CD14-positive monocyte (primary cell): ENCODE measurements at regions not wholly inside any gene's neighbourhood (a gene's known extent, or its start where the extent isn't known, plus 50 kb on each side); places are given as distances from the start of the nearest gene placed in this dataset.

Experiments used
- DNase-seq, 3 donors: peaks; one replicate each; pipeline ENCODE4 v3.0.0-alpha.2; 2011 to 2022
- H2AFZ ChIP-seq: 2 replicates; pipeline ENCODE4 v1.6.0; 2012; ENCODE audit warnings: mild to moderate bottlenecking, low read depth, low read length, inconsistent platforms; ENCODE audit not compliant: insufficient read depth, poor library complexity, severe bottlenecking
- H3K27ac ChIP-seq, 2 donors: 1 replicate in 1 of 2; 2 replicates in 1 of 2; pipeline ENCODE4 v1.5.1; 2012 to 2013; ENCODE audit warnings: low read length in 2 of 2, control low read depth in 1 of 2, inconsistent platforms in 1 of 2, low read depth in 1 of 2, mild to moderate bottlenecking in 1 of 2
- H3K27me3 ChIP-seq, 2 donors: one replicate each; pipeline versions ENCODE4 v1.6.0 to v1.6.1; 2011 to 2013; ENCODE audit warnings: low read length in 2 of 2; ENCODE audit not compliant: control insufficient read depth in 2 of 2, insufficient read depth in 2 of 2
- H3K36me3 ChIP-seq, 2 donors: replicated peaks in 1 of 2; 1 replicate in 1 of 2; 2 replicates in 1 of 2; pipeline versions ENCODE4 v1.5.1 to v1.6.1; 2012 to 2013; ENCODE audit warnings: low read length in 2 of 2, control low read depth in 1 of 2, inconsistent platforms in 1 of 2, mild to moderate bottlenecking in 1 of 2; ENCODE audit not compliant: insufficient read depth in 2 of 2, control insufficient read depth in 1 of 2
- H3K4me1 ChIP-seq, 2 donors: 1 replicate in 1 of 2; 2 replicates in 1 of 2; pipeline versions ENCODE4 v1.5.1 to v1.6.1; 2012 to 2013; ENCODE audit warnings: low read length in 2 of 2, control low read depth in 1 of 2, inconsistent platforms in 1 of 2, mild to moderate bottlenecking in 1 of 2, moderate library complexity in 1 of 2; ENCODE audit not compliant: insufficient read depth in 2 of 2, control insufficient read depth in 1 of 2
- H3K4me2 ChIP-seq: replicated peaks from 2 replicates; pipeline ENCODE3; 2012; ENCODE audit warnings: low read length, moderate library complexity, mild to moderate bottlenecking; ENCODE audit not compliant: poor library complexity, severe bottlenecking; ENCODE audit errors: extremely low read depth
- H3K4me3 ChIP-seq, 3 experiments: fragments of 200-600 bp in 1 of 3; sonication (generic) in 1 of 3; replicated peaks in 1 of 3; 1 replicate in 2 of 3; 2 replicates in 1 of 3; pipeline ENCODE4 v1.5.1; 2011 to 2013; ENCODE audit warnings: low read length in 3 of 3, mild to moderate bottlenecking in 3 of 3, control low read depth in 2 of 3, low read depth in 2 of 3, inconsistent platforms in 1 of 3, moderate library complexity in 1 of 3
- H3K79me2 ChIP-seq: 2 replicates; pipeline ENCODE4 v1.6.0; 2012; ENCODE audit warnings: mild to moderate bottlenecking, control low read depth, inconsistent platforms, low read length, moderate library complexity; ENCODE audit not compliant: insufficient read depth
- H3K9ac ChIP-seq: 2 replicates; pipeline ENCODE4 v1.6.0; 2017; ENCODE audit warnings: low read length, mild to moderate bottlenecking; ENCODE audit not compliant: insufficient read depth, poor library complexity, severe bottlenecking
- H3K9me3 ChIP-seq, 2 donors: replicated peaks in 1 of 2; 1 replicate in 1 of 2; 2 replicates in 1 of 2; pipeline versions ENCODE4 v1.5.1 to v1.6.1; 2012 to 2013; ENCODE audit warnings: low read length in 2 of 2, control low read depth in 1 of 2; ENCODE audit not compliant: control insufficient read depth in 1 of 2, insufficient read depth in 1 of 2
- H4K20me1 ChIP-seq: 2 replicates; pipeline ENCODE4 v1.6.0; 2012; ENCODE audit warnings: mild to moderate bottlenecking, low read length, control low read depth, moderate library complexity; ENCODE audit not compliant: insufficient read depth
- H3K27ac Mint-ChIP-seq, 7 donors: one replicate each; pipeline ENCODE4 v1.8.0; 2020; ENCODE audit warnings: mild to moderate bottlenecking in 7 of 7, mixed read lengths in 7 of 7, moderate library complexity in 6 of 7, inconsistent platforms in 2 of 7
- H3K27me3 Mint-ChIP-seq, 3 donors: one replicate each; pipeline ENCODE4 v1.8.0; 2021 to 2022; ENCODE audit warnings: low read depth in 3 of 3, mild to moderate bottlenecking in 3 of 3, mixed read lengths in 3 of 3, moderate library complexity in 3 of 3, inconsistent platforms in 1 of 3
- H3K36me3 Mint-ChIP-seq, 2 donors: one replicate each; pipeline ENCODE4 v1.8.0; 2020; ENCODE audit warnings: mixed read lengths in 2 of 2, inconsistent platforms in 1 of 2, mild to moderate bottlenecking in 1 of 2
- H3K4me1 Mint-ChIP-seq: one replicate; pipeline ENCODE4 v1.8.0; 2020; ENCODE audit warnings: mild to moderate bottlenecking, mixed read lengths
- H3K4me3 Mint-ChIP-seq, 2 donors: one replicate each; pipeline ENCODE4 v1.8.0; 2020; ENCODE audit warnings: mild to moderate bottlenecking in 2 of 2, mixed read lengths in 2 of 2, moderate library complexity in 1 of 2
- H3K9me3 Mint-ChIP-seq, 7 donors: one replicate each; pipeline ENCODE4 v1.8.0; 2020 to 2022; ENCODE audit warnings: mixed read lengths in 7 of 7, mild to moderate bottlenecking in 6 of 7, moderate library complexity in 6 of 7, inconsistent platforms in 2 of 7
- CTCF ChIP-seq: fragments of 200-600 bp; IDR thresholded peaks from one replicate; pipeline ENCODE4 v1.8.0; 2022; ENCODE audit warnings: antibody characterized with exemption, mild to moderate bottlenecking
- WGBS: methylation state at CpG from one replicate; pipeline ENCODE4 v1.1.5; 2013; ENCODE audit warnings: missing lambda C conversion rate; ENCODE audit not compliant: insufficient coverage; 5-methylcytosine and 5-hydroxymethylcytosine counted together
- intact Hi-C, 2 donors: fragments of 100-400 bp; cut with micrococcal nuclease; formaldehyde crosslinking; loops; one replicate each; pipeline versions ENCODE4 v1.15.0 to v1.15.1; 2023

- H3K79me2 ChIP-seq: no peaks in the 10 kb centered on the region
- Mint-ChIP-seq H3K4me3 (no peak overlapping the region), H3K4me1 (peaks cover 15% of the 10 kb centered on the region), H3K27ac (no peak overlapping the region), H3K9me3 (peaks cover 0 to 9% (median 0%) of the 10 kb centered on the region in 7 donors), H3K36me3 (peaks cover 72 to 79% of the 10 kb centered on the region in 2 donors), H3K27me3 (no peaks in the 10 kb centered on the region)
- TF ChIP-seq CTCF: no peak
- H3K9ac ChIP-seq: no peak overlapping the region
- H3K4me1 ChIP-seq: no peaks in the 10 kb centered on the region
- intact Hi-C loops: no loop called here
- WGBS: 80% methylated on average over 2 of the region's 2 CpGs
- DNase-seq: no peak
- H4K20me1 ChIP-seq: peaks cover 6% of the 10 kb centered on the region
- no peak overlapping the region for H3K27ac ChIP-seq
- H3K4me3 ChIP-seq: no peak overlapping the region
- no peak overlapping the region for H3K4me2 ChIP-seq
- H3K9me3 ChIP-seq: no peaks in the 10 kb centered on the region
- H3K36me3 ChIP-seq: peaks cover 36 to 95% of the 10 kb centered on the region in 2 donors
- no peak overlapping the region for H2AFZ ChIP-seq
- H3K27me3 ChIP-seq: no peaks in the 10 kb centered on the region
Observed at GRCh38 chr14:71690478-71690877, 241.8 kb upstream of the RGS6 start.

GRCh38 chr14:71692496-71692895, 239.7 kb upstream of the RGS6 start:
- WGBS: 75% methylated on average over 2 of the region's 4 CpGs
- Histone ChIP-seq H3K27me3 (no peaks in the 10 kb centered on the region), H3K9me3 (no peaks in the 10 kb centered on the region), H3K9ac (no peak overlapping the region), H3K4me2 (no peak overlapping the region), H3K4me3 (no peak overlapping the region), H3K79me2 (no peaks in the 10 kb centered on the region), H3K4me1 (no peaks in the 10 kb centered on the region), H2AFZ (no peak overlapping the region), H4K20me1 (peaks cover 6% of the 10 kb centered on the region), H3K36me3 (peaks cover 28 to 92% of the 10 kb centered on the region in 2 donors), H3K27ac (no peak overlapping the region)
- Mint-ChIP-seq H3K27ac (no peak overlapping the region), H3K4me1 (peaks cover 15% of the 10 kb centered on the region), H3K27me3 (no peaks in the 10 kb centered on the region), H3K4me3 (no peak overlapping the region), H3K36me3 (peaks cover 73 to 77% of the 10 kb centered on the region in 2 donors), H3K9me3 (peaks cover 0 to 11% (median 0%) of the 10 kb centered on the region in 7 donors)
- DNase-seq: no peak
- intact Hi-C loops: no loop called here
- no peak for TF ChIP-seq CTCF
